ENCODE measurements at regions not wholly inside any gene's neighbourhood (a gene's known extent, or its start where the extent isn't known, plus 50 kb on each side); places are given as distances from the start of the nearest gene placed in this dataset.

- no peak for TF ChIP-seq CTCF (IDR thresholded peaks at IDR 0.05; ENCODE audit: unreplicated experiment)
- H3K9me3 Mint-ChIP-seq (ENCODE audit: low read depth), result no peaks in the 10 kb centered on the region
- no peak for DNase-seq (ENCODE audit: low spot score, unreplicated experiment)
- H3K27me3 Mint-ChIP-seq, result no peaks in the 10 kb centered on the region
- H3K36me3 Mint-ChIP-seq (ENCODE audit: insufficient read depth), result peaks cover 11% of the 10 kb centered on the region
- peaks cover 67% of the 10 kb centered on the region for H3K4me1 Mint-ChIP-seq (ENCODE audit: low read depth)
- peak overlapping the region; percentile 95 for H3K4me3 Mint-ChIP-seq (ENCODE audit: low read depth)
- H3K27ac Mint-ChIP-seq, result peak overlapping the region; percentile 96
These were observed 61.9 kb downstream of the SMUG1 start for GRCh38 chr12:54126696-54127537.

GRCh38 chr12:54127538-54128259, 61.1 kb downstream of the SMUG1 start:
- peaks cover 68% of the 10 kb centered on the region for H3K4me1 Mint-ChIP-seq (ENCODE audit: low read depth)
- no peaks in the 10 kb centered on the region for H3K9me3 Mint-ChIP-seq (ENCODE audit: low read depth)
- no peak for TF ChIP-seq CTCF (IDR thresholded peaks at IDR 0.05; ENCODE audit: unreplicated experiment)
- DNase-seq (ENCODE audit: low spot score, unreplicated experiment), result no peak
- peak overlapping the region; percentile 95 for H3K4me3 Mint-ChIP-seq (ENCODE audit: low read depth)
- H3K27me3 Mint-ChIP-seq, result no peaks in the 10 kb centered on the region
- H3K27ac Mint-ChIP-seq, result peak overlapping the region; percentile 96
- peaks cover 11% of the 10 kb centered on the region for H3K36me3 Mint-ChIP-seq (ENCODE audit: insufficient read depth)

GRCh38 chr12:54128416-54128815, 60.4 kb downstream of the SMUG1 start:
- peak overlapping the region; percentile 95 for H3K4me3 Mint-ChIP-seq (ENCODE audit: low read depth)
- H3K4me1 Mint-ChIP-seq (ENCODE audit: low read depth), result peaks cover 70% of the 10 kb centered on the region
- no peak for DNase-seq (ENCODE audit: low spot score, unreplicated experiment)
- peaks cover 11% of the 10 kb centered on the region for H3K36me3 Mint-ChIP-seq (ENCODE audit: insufficient read depth)
- no peaks in the 10 kb centered on the region for H3K27me3 Mint-ChIP-seq
- peak overlapping the region; percentile 95 for H3K27ac Mint-ChIP-seq
- TF ChIP-seq CTCF (IDR thresholded peaks at IDR 0.05; ENCODE audit: unreplicated experiment), result no peak
- H3K9me3 Mint-ChIP-seq (ENCODE audit: low read depth), result no peaks in the 10 kb centered on the region

GRCh38 chr12:54129028-54129903, 59.5 kb downstream of the SMUG1 start:
- H3K36me3 Mint-ChIP-seq (ENCODE audit: insufficient read depth), result peaks cover 11% of the 10 kb centered on the region
- H3K4me1 Mint-ChIP-seq (ENCODE audit: low read depth), result peaks cover 70% of the 10 kb centered on the region
- no peak for TF ChIP-seq CTCF (IDR thresholded peaks at IDR 0.05; ENCODE audit: unreplicated experiment)
- no peaks in the 10 kb centered on the region for H3K9me3 Mint-ChIP-seq (ENCODE audit: low read depth)
- peak overlapping the region; percentile 95 for H3K4me3 Mint-ChIP-seq (ENCODE audit: low read depth)
- H3K27me3 Mint-ChIP-seq, result no peaks in the 10 kb centered on the region
- no peak for DNase-seq (ENCODE audit: low spot score, unreplicated experiment)
- peak overlapping the region; percentile 95 for H3K27ac Mint-ChIP-seq
